ENCODE measurements at regions not wholly inside any gene's neighbourhood (a gene's known extent, or its start where the extent isn't known, plus 50 kb on each side); places are given as distances from the start of the nearest gene placed in this dataset.

- TF ChIP-seq SIN3A (IDR thresholded peaks at IDR 0.05; ENCODE audit: low read depth) (no peak), EZH2 (IDR thresholded peaks at IDR 0.05) (no peak), EZH2phosphoT487 (IDR thresholded peaks at IDR 0.05; ENCODE audit: borderline replicate concordance) (no peak)
Observed at GRCh38 chr14:22471545-22472121, 117.4 kb downstream of the DAD1 start.
